Liver (tissue), 8 donors: ENCODE measurements at regions not wholly inside any gene's neighbourhood (a gene's known extent, or its start where the extent isn't known, plus 50 kb on each side); places are given as distances from the start of the nearest gene placed in this dataset.

Experiments
- DNase-seq: peaks from one replicate; pipeline ENCODE4 v3.0.0-alpha.2; 2017; ENCODE audit warnings: low spot score
- H3K27ac ChIP-seq, 2 donors: one replicate each; pipeline ENCODE4 v1.7.0; 2013; ENCODE audit warnings: inconsistent platforms in 2 of 2, low read length in 2 of 2, control low read depth in 1 of 2, low read depth in 1 of 2, mild to moderate bottlenecking in 1 of 2
- H3K27me3 ChIP-seq, 4 donors: one replicate each; pipeline versions ENCODE4 v1.6.1 to v1.7.0; 2013; ENCODE audit warnings: low read length in 3 of 4, inconsistent platforms in 1 of 4, mild to moderate bottlenecking in 1 of 4, moderate library complexity in 1 of 4; ENCODE audit not compliant: control insufficient read depth in 4 of 4, insufficient read depth in 4 of 4
- H3K36me3 ChIP-seq, 4 donors: one replicate each; pipeline versions ENCODE4 v1.6.1 to v1.7.0; 2013; ENCODE audit warnings: low read length in 3 of 4, mild to moderate bottlenecking in 3 of 4, low read depth in 1 of 4, moderate library complexity in 1 of 4; ENCODE audit not compliant: control insufficient read depth in 4 of 4, insufficient read depth in 3 of 4
- H3K4me1 ChIP-seq, 4 donors: one replicate each; pipeline versions ENCODE4 v1.6.1 to v1.7.0; 2013; ENCODE audit warnings: low read length in 3 of 4, mild to moderate bottlenecking in 3 of 4, moderate library complexity in 1 of 4; ENCODE audit not compliant: control insufficient read depth in 4 of 4, insufficient read depth in 4 of 4
- H3K4me3 ChIP-seq, 3 donors: one replicate each; pipeline versions ENCODE4 v1.6.1 to v1.7.0; 2013; ENCODE audit warnings: low read length in 3 of 3, control low read depth in 1 of 3, low read depth in 1 of 3, mild to moderate bottlenecking in 1 of 3
- H3K9ac ChIP-seq, 2 donors: one replicate each; pipeline ENCODE4 v1.7.0; 2013; ENCODE audit warnings: low read length in 2 of 2, mild to moderate bottlenecking in 2 of 2, moderate library complexity in 2 of 2, control low read depth in 1 of 2, low read depth in 1 of 2
- H3K9me3 ChIP-seq, 4 donors: one replicate each; pipeline versions ENCODE4 v1.6.1 to v1.7.0; 2013; ENCODE audit warnings: low read length in 3 of 4; ENCODE audit not compliant: control insufficient read depth in 4 of 4
- EGR1 ChIP-seq, 2 donors: IDR thresholded peaks; 2 replicates each; pipeline ENCODE4 v1.6.1; 2016 to 2018; ENCODE audit warnings: antibody characterized with exemption in 2 of 2, low read depth in 2 of 2
- FOXA2 ChIP-seq: IDR thresholded peaks from 2 replicates; pipeline ENCODE4 v1.6.1; 2016; ENCODE audit warnings: antibody characterized with exemption
- GABPA ChIP-seq, 2 donors: IDR thresholded peaks in 1 of 2; conservative IDR thresholded peaks in 1 of 2; 2 replicates each; pipeline ENCODE4 v1.6.1; 2016; ENCODE audit warnings: antibody characterized with exemption in 2 of 2, mild to moderate bottlenecking in 1 of 2, moderate library complexity in 1 of 2
- HNF4A ChIP-seq, 2 donors: conservative IDR thresholded peaks; 2 replicates each; pipeline ENCODE4 v1.6.1; 2016; ENCODE audit warnings: antibody characterized with exemption in 2 of 2, mild to moderate bottlenecking in 2 of 2
- HNF4G ChIP-seq: IDR thresholded peaks from 2 replicates; pipeline ENCODE4 v1.6.1; 2016; ENCODE audit warnings: antibody characterized with exemption
- JUND ChIP-seq, 2 donors: IDR thresholded peaks; 2 replicates each; pipeline ENCODE4 v1.6.1; 2016; ENCODE audit warnings: antibody characterized with exemption in 2 of 2
- NR2F2 ChIP-seq: IDR thresholded peaks from 2 replicates; pipeline ENCODE4 v1.6.1; 2016; ENCODE audit warnings: antibody characterized with exemption
- RAD21 ChIP-seq, 2 donors: IDR thresholded peaks; 2 replicates each; pipeline ENCODE4 v1.6.1; 2016; ENCODE audit warnings: antibody characterized with exemption in 2 of 2, mild to moderate bottlenecking in 2 of 2
- RXRA ChIP-seq, 2 donors: IDR thresholded peaks; 2 replicates each; pipeline ENCODE4 v1.6.1; 2017 to 2018; ENCODE audit warnings: antibody characterized with exemption in 2 of 2, mild to moderate bottlenecking in 1 of 2
- SP1 ChIP-seq: IDR thresholded peaks from 2 replicates; pipeline ENCODE4 v1.6.1; 2018; ENCODE audit warnings: antibody characterized with exemption, mild to moderate bottlenecking
- TAF1 ChIP-seq: conservative IDR thresholded peaks from 2 replicates; pipeline ENCODE4 v1.6.1; 2016; ENCODE audit warnings: antibody characterized with exemption, mild to moderate bottlenecking
- YY1 ChIP-seq: IDR thresholded peaks from 2 replicates; pipeline ENCODE4 v1.6.1; 2016; ENCODE audit warnings: antibody characterized with exemption, mild to moderate bottlenecking
- WGBS: extraction: QIAGEN DNeasy Blood & Tissue Kit; methylation state at CpG from one replicate; pipeline ENCODE4 v1.1.7; 2013; 5-methylcytosine and 5-hydroxymethylcytosine counted together
- TF ChIP-seq, protein P1 (sequence below): IDR thresholded peaks from 2 replicates; pipeline ENCODE4 v1.6.1; 2016; ENCODE audit warnings: antibody characterized with exemption
- TF ChIP-seq, protein P2 (sequence below): fragments of 150-350 bp; IDR thresholded peaks from 2 replicates; pipeline ENCODE4 v1.5.1; 2017; ENCODE audit warnings: improper control_type of control experiment, low read depth, low read length; ENCODE audit not compliant: missing input control
- TF ChIP-seq, protein P3 (sequence below): IDR thresholded peaks from 2 replicates; pipeline ENCODE4 v1.6.1; 2016; ENCODE audit warnings: antibody characterized with exemption
- donor health status: healthy.
- donor health status: healthy.
- donor health status: healthy.
- donor health status: healthy.
- donor health status: healthy.

DNA sequence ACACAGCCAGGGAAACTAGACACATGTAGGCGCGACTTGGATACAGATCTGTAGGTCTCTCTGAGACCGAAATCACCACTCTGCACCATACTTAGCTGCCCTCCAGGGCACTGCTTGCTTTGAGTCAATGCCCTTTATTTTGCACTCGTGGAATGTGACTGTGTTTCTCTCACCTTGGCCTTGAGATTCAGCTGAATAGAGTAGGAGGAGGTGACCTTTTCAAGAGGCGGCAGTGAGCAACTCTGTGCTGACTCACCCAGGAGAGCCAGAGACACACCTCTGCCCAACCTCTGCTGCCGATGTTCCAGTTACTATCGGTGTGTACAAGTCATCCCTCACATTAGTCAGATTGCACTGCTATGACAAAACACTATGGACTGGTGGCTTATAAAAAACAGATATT, 583.4 kb downstream of the VRK1 start:
- Histone ChIP-seq H3K4me3 (no peak overlapping the region), H3K9me3 (peaks cover 0 to 2% (median 0%) of the 10 kb centered on the region in 4 donors), H3K27me3 (peaks cover 0 to 3% (median 0%) of the 10 kb centered on the region in 4 donors), H3K27ac (no peak overlapping the region), H3K9ac (no peak overlapping the region), H3K36me3 (no peaks in the 10 kb centered on the region), H3K4me1 (no peaks in the 10 kb centered on the region)
- no peak for DNase-seq
- TF ChIP-seq, protein P1, sequence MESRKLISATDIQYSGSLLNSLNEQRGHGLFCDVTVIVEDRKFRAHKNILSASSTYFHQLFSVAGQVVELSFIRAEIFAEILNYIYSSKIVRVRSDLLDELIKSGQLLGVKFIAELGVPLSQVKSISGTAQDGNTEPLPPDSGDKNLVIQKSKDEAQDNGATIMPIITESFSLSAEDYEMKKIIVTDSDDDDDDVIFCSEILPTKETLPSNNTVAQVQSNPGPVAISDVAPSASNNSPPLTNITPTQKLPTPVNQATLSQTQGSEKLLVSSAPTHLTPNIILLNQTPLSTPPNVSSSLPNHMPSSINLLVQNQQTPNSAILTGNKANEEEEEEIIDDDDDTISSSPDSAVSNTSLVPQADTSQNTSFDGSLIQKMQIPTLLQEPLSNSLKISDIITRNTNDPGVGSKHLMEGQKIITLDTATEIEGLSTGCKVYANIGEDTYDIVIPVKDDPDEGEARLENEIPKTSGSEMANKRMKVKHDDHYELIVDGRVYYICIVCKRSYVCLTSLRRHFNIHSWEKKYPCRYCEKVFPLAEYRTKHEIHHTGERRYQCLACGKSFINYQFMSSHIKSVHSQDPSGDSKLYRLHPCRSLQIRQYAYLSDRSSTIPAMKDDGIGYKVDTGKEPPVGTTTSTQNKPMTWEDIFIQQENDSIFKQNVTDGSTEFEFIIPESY, result no peak
- TF ChIP-seq YY1, result no peak
- WGBS, result 85% methylated on average over 7 of the region's 7 CpGs

DNA sequence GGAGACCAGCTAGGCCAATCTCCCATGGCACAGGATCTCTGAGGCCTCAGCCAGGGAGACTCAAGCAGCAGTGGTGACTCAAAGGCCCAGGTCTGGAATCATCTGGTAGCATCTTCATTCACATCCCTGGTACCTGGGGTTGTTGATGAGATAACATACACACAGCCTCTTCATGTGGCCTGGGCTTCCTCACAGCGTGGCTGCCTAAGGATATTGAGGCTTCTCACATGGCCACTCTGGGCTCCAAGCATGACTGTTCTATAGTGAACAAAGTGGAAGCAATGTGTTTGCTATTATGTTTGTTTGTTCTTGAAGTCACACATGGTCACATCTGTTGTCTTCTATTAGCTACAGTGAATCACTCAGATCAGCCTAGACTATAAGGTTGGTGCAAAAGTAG, 584.1 kb downstream of the VRK1 start:
- no peak overlapping the region for H3K9ac ChIP-seq
- H3K27ac ChIP-seq, result no peak overlapping the region
- no peaks in the 10 kb centered on the region for H3K4me1 ChIP-seq
- peaks cover 0 to 2% (median 0%) of the 10 kb centered on the region in 4 donors for H3K9me3 ChIP-seq
- H3K27me3 ChIP-seq, result peaks cover 0 to 3% (median under 1%) of the 10 kb centered on the region in 4 donors
- H3K4me3 ChIP-seq, result no peak overlapping the region
- no peaks in the 10 kb centered on the region for H3K36me3 ChIP-seq
- DNase-seq, result no peak
- TF ChIP-seq RAD21 (IDR thresholded peaks at IDR 0.05) (no peak), HNF4A (conservative IDR thresholded peaks at IDR 0.05) (no peak), EGR1 (IDR thresholded peaks at IDR 0.05; ENCODE audit: low read depth in 2 of 2) (no peak), NR2F2 (no peak), RXRA (IDR thresholded peaks at IDR 0.05) (no peak), HNF4G (no peak), FOXA2 (no peak), TAF1 (no peak), YY1 (no peak), JUND (IDR thresholded peaks at IDR 0.05) (no peak), SP1 (no peak), GABPA (IDR thresholded peaks at IDR 0.05 in 1 of 2, conservative IDR thresholded peaks at IDR 0.05 in 1 of 2) (no peak)
- TF ChIP-seq, protein P2, sequence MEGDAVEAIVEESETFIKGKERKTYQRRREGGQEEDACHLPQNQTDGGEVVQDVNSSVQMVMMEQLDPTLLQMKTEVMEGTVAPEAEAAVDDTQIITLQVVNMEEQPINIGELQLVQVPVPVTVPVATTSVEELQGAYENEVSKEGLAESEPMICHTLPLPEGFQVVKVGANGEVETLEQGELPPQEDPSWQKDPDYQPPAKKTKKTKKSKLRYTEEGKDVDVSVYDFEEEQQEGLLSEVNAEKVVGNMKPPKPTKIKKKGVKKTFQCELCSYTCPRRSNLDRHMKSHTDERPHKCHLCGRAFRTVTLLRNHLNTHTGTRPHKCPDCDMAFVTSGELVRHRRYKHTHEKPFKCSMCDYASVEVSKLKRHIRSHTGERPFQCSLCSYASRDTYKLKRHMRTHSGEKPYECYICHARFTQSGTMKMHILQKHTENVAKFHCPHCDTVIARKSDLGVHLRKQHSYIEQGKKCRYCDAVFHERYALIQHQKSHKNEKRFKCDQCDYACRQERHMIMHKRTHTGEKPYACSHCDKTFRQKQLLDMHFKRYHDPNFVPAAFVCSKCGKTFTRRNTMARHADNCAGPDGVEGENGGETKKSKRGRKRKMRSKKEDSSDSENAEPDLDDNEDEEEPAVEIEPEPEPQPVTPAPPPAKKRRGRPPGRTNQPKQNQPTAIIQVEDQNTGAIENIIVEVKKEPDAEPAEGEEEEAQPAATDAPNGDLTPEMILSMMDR, result no peak
- TF ChIP-seq, protein P1, result no peak
- TF ChIP-seq, protein P3, sequence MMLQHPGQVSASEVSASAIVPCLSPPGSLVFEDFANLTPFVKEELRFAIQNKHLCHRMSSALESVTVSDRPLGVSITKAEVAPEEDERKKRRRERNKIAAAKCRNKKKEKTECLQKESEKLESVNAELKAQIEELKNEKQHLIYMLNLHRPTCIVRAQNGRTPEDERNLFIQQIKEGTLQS, result no peak
- 84% methylated on average over 1 of the region's 1 CpG for WGBS
